ENCODE measurements at regions not wholly inside any gene's neighbourhood (a gene's known extent, or its start where the extent isn't known, plus 50 kb on each side); places are given as distances from the start of the nearest gene placed in this dataset.

- DNase-seq (ENCODE audit: unreplicated experiment) = no peak
- TF ChIP-seq, protein P1, sequence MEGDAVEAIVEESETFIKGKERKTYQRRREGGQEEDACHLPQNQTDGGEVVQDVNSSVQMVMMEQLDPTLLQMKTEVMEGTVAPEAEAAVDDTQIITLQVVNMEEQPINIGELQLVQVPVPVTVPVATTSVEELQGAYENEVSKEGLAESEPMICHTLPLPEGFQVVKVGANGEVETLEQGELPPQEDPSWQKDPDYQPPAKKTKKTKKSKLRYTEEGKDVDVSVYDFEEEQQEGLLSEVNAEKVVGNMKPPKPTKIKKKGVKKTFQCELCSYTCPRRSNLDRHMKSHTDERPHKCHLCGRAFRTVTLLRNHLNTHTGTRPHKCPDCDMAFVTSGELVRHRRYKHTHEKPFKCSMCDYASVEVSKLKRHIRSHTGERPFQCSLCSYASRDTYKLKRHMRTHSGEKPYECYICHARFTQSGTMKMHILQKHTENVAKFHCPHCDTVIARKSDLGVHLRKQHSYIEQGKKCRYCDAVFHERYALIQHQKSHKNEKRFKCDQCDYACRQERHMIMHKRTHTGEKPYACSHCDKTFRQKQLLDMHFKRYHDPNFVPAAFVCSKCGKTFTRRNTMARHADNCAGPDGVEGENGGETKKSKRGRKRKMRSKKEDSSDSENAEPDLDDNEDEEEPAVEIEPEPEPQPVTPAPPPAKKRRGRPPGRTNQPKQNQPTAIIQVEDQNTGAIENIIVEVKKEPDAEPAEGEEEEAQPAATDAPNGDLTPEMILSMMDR (IDR thresholded peaks at IDR 0.05; ENCODE audit: unreplicated experiment) = no peak
- Mint-ChIP-seq H3K9me3 (ENCODE audit: unreplicated experiment) (peaks cover 12% of the 10 kb centered on the region), H3K36me3 (ENCODE audit: insufficient read depth, unreplicated experiment) (no peaks in the 10 kb centered on the region), H3K27me3 (ENCODE audit: insufficient read depth, unreplicated experiment) (no peaks in the 10 kb centered on the region), H3K27ac (ENCODE audit: low read depth, unreplicated experiment) (no peak overlapping the region), H3K4me3 (ENCODE audit: unreplicated experiment) (no peak overlapping the region), H3K4me1 (ENCODE audit: insufficient read depth, unreplicated experiment) (no peaks in the 10 kb centered on the region)
- intact Hi-C loops (cut with micrococcal nuclease) = no loop called here
- ChIA-PET POLR2A (interaction anchor here (1.3 kb wide), 1 partner anchor 447 kb away, joined by 3 read pairs; no protein-coding TSS in a partner anchor), CTCF (no interaction called here)
- BruUV-seq (replicated peaks) = no TSS peak
Observed at GRCh38 chr3:104920512-104920911, 446.2 kb upstream of the ALCAM start.

GRCh38 chr3:104933972-104934371 lies 432.7 kb upstream of the ALCAM start:
- POLR2A ChIA-PET = no interaction called here
- intact Hi-C loops (cut with micrococcal nuclease) = no loop called here
- BruUV-seq (replicated peaks) = no TSS peak

GRCh38 chr3:104935613-104936012 lies 431.1 kb upstream of the ALCAM start:
- no peaks in the 10 kb centered on the region for H3K36me3 Mint-ChIP-seq (ENCODE audit: insufficient read depth, unreplicated experiment)
- H3K4me1 Mint-ChIP-seq (ENCODE audit: insufficient read depth, unreplicated experiment) = no peaks in the 10 kb centered on the region
- H3K27ac Mint-ChIP-seq (ENCODE audit: low read depth, unreplicated experiment) = no peak overlapping the region
- H3K4me3 Mint-ChIP-seq (ENCODE audit: unreplicated experiment) = no peak overlapping the region
- no TSS peak for BruUV-seq (replicated peaks)
- TF ChIP-seq, protein P1 (IDR thresholded peaks at IDR 0.05; ENCODE audit: unreplicated experiment) = no peak
- no peaks in the 10 kb centered on the region for H3K27me3 Mint-ChIP-seq (ENCODE audit: insufficient read depth, unreplicated experiment)
- CTCF ChIA-PET = interaction anchor here (0.8 kb wide), 1 partner anchor 12 kb away, joined by 6 read pairs; no protein-coding TSS in a partner anchor
- POLR2A ChIA-PET = interaction anchor here (0.7 kb wide), 1 partner anchor 198 kb away, joined by 3 read pairs; no protein-coding TSS in a partner anchor
- no peaks in the 10 kb centered on the region for H3K9me3 Mint-ChIP-seq (ENCODE audit: unreplicated experiment)
- intact Hi-C loops (cut with micrococcal nuclease) = no loop called here
- DNase-seq (ENCODE audit: unreplicated experiment) = no peak

More at GRCh38 chr3:104933972-104934371, 432.7 kb upstream of the ALCAM start:
- no peak overlapping the region for H3K27ac Mint-ChIP-seq (ENCODE audit: low read depth, unreplicated experiment)
- no peaks in the 10 kb centered on the region for H3K9me3 Mint-ChIP-seq (ENCODE audit: unreplicated experiment)
- CTCF ChIA-PET = interaction anchor here (1.5 kb wide), 1 partner anchor 11 kb away, joined by 3 read pairs; no protein-coding TSS in a partner anchor
- TF ChIP-seq, protein P1 (IDR thresholded peaks at IDR 0.05; ENCODE audit: unreplicated experiment) = no peak
- no peak overlapping the region for H3K4me3 Mint-ChIP-seq (ENCODE audit: unreplicated experiment)
- DNase-seq (ENCODE audit: unreplicated experiment) = no peak
- no peaks in the 10 kb centered on the region for H3K4me1 Mint-ChIP-seq (ENCODE audit: insufficient read depth, unreplicated experiment)
- no peaks in the 10 kb centered on the region for H3K27me3 Mint-ChIP-seq (ENCODE audit: insufficient read depth, unreplicated experiment)
- H3K36me3 Mint-ChIP-seq (ENCODE audit: insufficient read depth, unreplicated experiment) = no peaks in the 10 kb centered on the region

DNA sequence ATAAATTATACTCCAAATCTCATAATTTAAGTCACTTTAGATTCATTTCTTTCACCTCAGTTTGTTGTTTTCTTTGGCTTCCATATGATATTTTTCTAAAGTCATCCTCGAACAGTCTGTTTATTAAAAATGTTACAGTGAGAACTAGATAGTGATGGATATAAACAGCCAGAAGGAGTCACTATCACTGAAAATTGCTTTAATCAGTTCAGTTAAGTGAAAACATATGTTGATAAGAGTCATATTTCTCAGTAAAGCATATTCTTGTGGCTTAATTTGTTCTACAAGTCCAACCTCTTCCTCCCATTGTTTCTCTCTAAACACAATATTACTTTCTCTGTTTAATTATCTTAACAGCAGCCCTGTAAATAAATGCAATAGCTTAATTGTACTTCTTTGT lies 427.5 kb upstream of the ALCAM start:
- no peak overlapping the region for H3K27ac Mint-ChIP-seq (ENCODE audit: low read depth, unreplicated experiment)
- DNase-seq (ENCODE audit: unreplicated experiment) = no peak
- no peaks in the 10 kb centered on the region for H3K36me3 Mint-ChIP-seq (ENCODE audit: insufficient read depth, unreplicated experiment)
- no peaks in the 10 kb centered on the region for H3K4me1 Mint-ChIP-seq (ENCODE audit: insufficient read depth, unreplicated experiment)
- TF ChIP-seq, protein P1 (IDR thresholded peaks at IDR 0.05; ENCODE audit: unreplicated experiment) = no peak
- no peaks in the 10 kb centered on the region for H3K9me3 Mint-ChIP-seq (ENCODE audit: unreplicated experiment)
- no peak overlapping the region for H3K4me3 Mint-ChIP-seq (ENCODE audit: unreplicated experiment)
- CTCF ChIA-PET = interaction anchor here (0.6 to 1.4 kb wide), 2 partner anchors 20 to 28 kb away, joined by 4 to 5 read pairs; no protein-coding TSS in a partner anchor
- no TSS peak for BruUV-seq (replicated peaks)
- H3K27me3 Mint-ChIP-seq (ENCODE audit: insufficient read depth, unreplicated experiment) = no peaks in the 10 kb centered on the region
- POLR2A ChIA-PET = interaction anchor here (1.0 kb wide), 1 partner anchor 8 kb away, joined by 6 read pairs; no protein-coding TSS in a partner anchor
- intact Hi-C loops (cut with micrococcal nuclease) = no loop called here
